ENCODE measurements at regions not wholly inside any gene's neighbourhood (a gene's known extent, or its start where the extent isn't known, plus 50 kb on each side); places are given as distances from the start of the nearest gene placed in this dataset.

DNA sequence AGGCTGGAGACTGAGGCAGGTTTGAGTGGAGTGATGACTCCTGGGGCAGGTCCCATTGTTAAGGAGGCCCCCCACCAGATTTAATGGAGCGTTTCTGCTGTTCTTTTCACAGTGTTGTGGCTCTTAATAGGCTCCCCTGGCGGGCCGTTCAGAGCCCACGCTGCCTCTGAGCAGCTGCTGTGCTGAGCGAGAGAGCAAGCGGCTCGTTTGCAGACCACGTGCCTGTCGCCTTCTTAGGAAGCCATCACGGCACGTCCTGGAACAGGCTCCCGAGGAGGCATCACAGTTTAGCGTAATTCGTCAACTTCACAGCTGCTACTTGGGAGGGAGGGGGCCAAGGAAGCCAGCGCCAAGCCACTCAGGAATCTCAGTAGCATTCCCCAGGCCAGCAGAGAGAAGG is 70.5 kb upstream of the CTTNBP2NL start (continued):
- TF ChIP-seq, protein P1, sequence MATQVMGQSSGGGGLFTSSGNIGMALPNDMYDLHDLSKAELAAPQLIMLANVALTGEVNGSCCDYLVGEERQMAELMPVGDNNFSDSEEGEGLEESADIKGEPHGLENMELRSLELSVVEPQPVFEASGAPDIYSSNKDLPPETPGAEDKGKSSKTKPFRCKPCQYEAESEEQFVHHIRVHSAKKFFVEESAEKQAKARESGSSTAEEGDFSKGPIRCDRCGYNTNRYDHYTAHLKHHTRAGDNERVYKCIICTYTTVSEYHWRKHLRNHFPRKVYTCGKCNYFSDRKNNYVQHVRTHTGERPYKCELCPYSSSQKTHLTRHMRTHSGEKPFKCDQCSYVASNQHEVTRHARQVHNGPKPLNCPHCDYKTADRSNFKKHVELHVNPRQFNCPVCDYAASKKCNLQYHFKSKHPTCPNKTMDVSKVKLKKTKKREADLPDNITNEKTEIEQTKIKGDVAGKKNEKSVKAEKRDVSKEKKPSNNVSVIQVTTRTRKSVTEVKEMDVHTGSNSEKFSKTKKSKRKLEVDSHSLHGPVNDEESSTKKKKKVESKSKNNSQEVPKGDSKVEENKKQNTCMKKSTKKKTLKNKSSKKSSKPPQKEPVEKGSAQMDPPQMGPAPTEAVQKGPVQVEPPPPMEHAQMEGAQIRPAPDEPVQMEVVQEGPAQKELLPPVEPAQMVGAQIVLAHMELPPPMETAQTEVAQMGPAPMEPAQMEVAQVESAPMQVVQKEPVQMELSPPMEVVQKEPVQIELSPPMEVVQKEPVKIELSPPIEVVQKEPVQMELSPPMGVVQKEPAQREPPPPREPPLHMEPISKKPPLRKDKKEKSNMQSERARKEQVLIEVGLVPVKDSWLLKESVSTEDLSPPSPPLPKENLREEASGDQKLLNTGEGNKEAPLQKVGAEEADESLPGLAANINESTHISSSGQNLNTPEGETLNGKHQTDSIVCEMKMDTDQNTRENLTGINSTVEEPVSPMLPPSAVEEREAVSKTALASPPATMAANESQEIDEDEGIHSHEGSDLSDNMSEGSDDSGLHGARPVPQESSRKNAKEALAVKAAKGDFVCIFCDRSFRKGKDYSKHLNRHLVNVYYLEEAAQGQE (IDR thresholded peaks at IDR 0.05; ENCODE audit: unreplicated experiment) = no peak
- TF ChIP-seq POLR2AphosphoS5 (IDR thresholded peaks at IDR 0.05; ENCODE audit: low read depth) (no peak), ZNF331 (CRISPR knock-in tag; IDR thresholded peaks at IDR 0.05; ENCODE audit: low read depth) (no peak), EZH2 (IDR thresholded peaks at IDR 0.05; ENCODE audit: low read depth, unreplicated experiment) (no peak), EZH2phosphoT487 (IDR thresholded peaks at IDR 0.05; ENCODE audit: unreplicated experiment) (no peak), STAT1 (IDR thresholded peaks at IDR 0.05; ENCODE audit: unreplicated experiment) (no peak), CREB1 (CRISPR knock-in tag; IDR thresholded peaks at IDR 0.05; ENCODE audit: low read depth) (no peak), ZNF114 (CRISPR knock-in tag; IDR thresholded peaks at IDR 0.05) (no peak), NANOG (IDR thresholded peaks at IDR 0.05; ENCODE audit: borderline replicate concordance) (no peak)
- TF ChIP-seq, protein P2, sequence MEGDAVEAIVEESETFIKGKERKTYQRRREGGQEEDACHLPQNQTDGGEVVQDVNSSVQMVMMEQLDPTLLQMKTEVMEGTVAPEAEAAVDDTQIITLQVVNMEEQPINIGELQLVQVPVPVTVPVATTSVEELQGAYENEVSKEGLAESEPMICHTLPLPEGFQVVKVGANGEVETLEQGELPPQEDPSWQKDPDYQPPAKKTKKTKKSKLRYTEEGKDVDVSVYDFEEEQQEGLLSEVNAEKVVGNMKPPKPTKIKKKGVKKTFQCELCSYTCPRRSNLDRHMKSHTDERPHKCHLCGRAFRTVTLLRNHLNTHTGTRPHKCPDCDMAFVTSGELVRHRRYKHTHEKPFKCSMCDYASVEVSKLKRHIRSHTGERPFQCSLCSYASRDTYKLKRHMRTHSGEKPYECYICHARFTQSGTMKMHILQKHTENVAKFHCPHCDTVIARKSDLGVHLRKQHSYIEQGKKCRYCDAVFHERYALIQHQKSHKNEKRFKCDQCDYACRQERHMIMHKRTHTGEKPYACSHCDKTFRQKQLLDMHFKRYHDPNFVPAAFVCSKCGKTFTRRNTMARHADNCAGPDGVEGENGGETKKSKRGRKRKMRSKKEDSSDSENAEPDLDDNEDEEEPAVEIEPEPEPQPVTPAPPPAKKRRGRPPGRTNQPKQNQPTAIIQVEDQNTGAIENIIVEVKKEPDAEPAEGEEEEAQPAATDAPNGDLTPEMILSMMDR (conservative IDR thresholded peaks at IDR 0.05; ENCODE audit: low read depth in 2 of 2) = no peak

DNA sequence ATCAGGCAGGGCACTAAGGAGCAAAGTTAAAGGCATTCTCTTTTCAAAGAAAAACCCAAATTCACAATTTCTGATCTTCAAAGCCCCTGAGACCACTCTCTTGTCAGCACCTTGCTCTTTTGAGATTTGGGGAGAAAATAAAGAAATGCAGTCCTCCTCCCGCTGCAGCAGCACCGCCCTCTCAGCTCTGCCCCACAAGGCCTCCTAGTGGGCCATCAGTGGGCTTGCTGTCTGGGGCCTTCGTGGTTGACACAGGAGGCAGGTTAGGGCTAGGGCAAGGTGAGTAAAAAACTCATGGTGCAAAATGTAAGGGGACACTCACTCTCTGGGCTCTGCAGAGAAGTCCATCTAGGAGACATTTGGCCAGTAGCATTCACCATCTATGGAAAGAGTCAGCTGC is 67.4 kb upstream of the CTTNBP2NL start:
- H3K4me2 ChIP-seq = no peak overlapping the region
- H3K27ac ChIP-seq (ENCODE audit: low read depth) = no peak overlapping the region
- peaks cover 8% of the 10 kb centered on the region for H3K27me3 Mint-ChIP-seq (ENCODE audit: insufficient read depth, low read depth, poor library complexity)
- H3K27me3 ChIP-seq (ENCODE audit: insufficient read depth) = no peaks in the 10 kb centered on the region
- H3K36me3 Mint-ChIP-seq (ENCODE audit: low read depth) = no peaks in the 10 kb centered on the region
- no peak overlapping the region for H3K27ac Mint-ChIP-seq
- no peaks in the 10 kb centered on the region for H3K79me2 ChIP-seq (replicated peaks; ENCODE audit: insufficient read depth)
- H3K9me2 ChIP-seq (ENCODE audit: insufficient read depth) = peaks cover 4% of the 10 kb centered on the region; the same call in 1 of the 2 replicates
- no peaks in the 10 kb centered on the region for H3K4me1 Mint-ChIP-seq
- no peak for TF ChIP-seq EZH2 (IDR thresholded peaks at IDR 0.05; ENCODE audit: low read depth, unreplicated experiment)
- TF ChIP-seq NANOG (IDR thresholded peaks at IDR 0.05; ENCODE audit: borderline replicate concordance) = no peak
- no peak for TF ChIP-seq JUNB (IDR thresholded peaks at IDR 0.05; ENCODE audit: unreplicated experiment)
- TF ChIP-seq STAT1 (IDR thresholded peaks at IDR 0.05; ENCODE audit: unreplicated experiment) = no peak
- TF ChIP-seq, protein P3, sequence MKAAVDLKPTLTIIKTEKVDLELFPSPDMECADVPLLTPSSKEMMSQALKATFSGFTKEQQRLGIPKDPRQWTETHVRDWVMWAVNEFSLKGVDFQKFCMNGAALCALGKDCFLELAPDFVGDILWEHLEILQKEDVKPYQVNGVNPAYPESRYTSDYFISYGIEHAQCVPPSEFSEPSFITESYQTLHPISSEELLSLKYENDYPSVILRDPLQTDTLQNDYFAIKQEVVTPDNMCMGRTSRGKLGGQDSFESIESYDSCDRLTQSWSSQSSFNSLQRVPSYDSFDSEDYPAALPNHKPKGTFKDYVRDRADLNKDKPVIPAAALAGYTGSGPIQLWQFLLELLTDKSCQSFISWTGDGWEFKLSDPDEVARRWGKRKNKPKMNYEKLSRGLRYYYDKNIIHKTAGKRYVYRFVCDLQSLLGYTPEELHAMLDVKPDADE (IDR thresholded peaks at IDR 0.05) = no peak
- TF ChIP-seq, protein P2 (conservative IDR thresholded peaks at IDR 0.05; ENCODE audit: low read depth in 2 of 2) = peak in 1 of 2 experiments; percentile 22; a peak in 1 of 4 replicates
- no peaks in the 10 kb centered on the region for H4K20me1 ChIP-seq (replicated peaks; ENCODE audit: insufficient read depth)
- H2AFZ ChIP-seq = no peak overlapping the region
- no peak overlapping the region for H3K4me3 Mint-ChIP-seq
- no peak for DNase-seq (ENCODE audit: low spot score)
- no peaks in the 10 kb centered on the region for H3F3A ChIP-seq (replicated peaks; ENCODE audit: low read depth)
- H3K9me3 Mint-ChIP-seq = 0 out of 3 replicates have a peak, but pooled peaks cover 3% of the 10 kb centered on the region
- H3K4me3 ChIP-seq = no peak overlapping the region
- ATAC-seq = no peak
- no peaks in the 10 kb centered on the region for H3K36me3 ChIP-seq (ENCODE audit: insufficient read depth)
- H3K4me1 ChIP-seq (ENCODE audit: insufficient read depth) = no peaks in the 10 kb centered on the region
